Naive thymus-derived CD4-positive, alpha-beta T cell (primary cell): ENCODE measurements at regions not wholly inside any gene's neighbourhood (a gene's known extent, or its start where the extent isn't known, plus 50 kb on each side); places are given as distances from the start of the nearest gene placed in this dataset.
"Not testable (repeated sequence)": the region's sequence is repeated elsewhere in the genome, so short reads cannot be mapped to it uniquely, and the experiment has no call there.

Experiments
- ATAC-seq: fragments of 150-1000 bp; cut with Tn5 transposase; 2 replicates; pipeline ENCODE4 v1.10.0; 2021; ENCODE audit warnings: mild to moderate bottlenecking, moderate library complexity
- CTCF ChIA-PET: fragments of 350-600 bp; sonication (Branson Sonifier 250); formaldehyde crosslinking; loops from one replicate; lab custom pipeline; 2021; ENCODE audit warnings: antibody characterized with exemption; lab: Charles Lee
- POLR2A ChIA-PET: fragments of 350-600 bp; sonication (Branson Sonifier 250); formaldehyde crosslinking; loops from one replicate; lab custom pipeline; 2021; ENCODE audit warnings: antibody characterized with exemption, inconsistent platforms; lab: Charles Lee
- DNase-seq, 9 donors: peaks; one replicate each; pipeline versions ENCODE4 v3.0.0 to v3.0.0-alpha.2; 2020 to 2022; ENCODE audit warnings: mixed read lengths in 1 of 9
- H3K27ac ChIP-seq: one replicate; pipeline ENCODE4 v1.7.0; 2013; ENCODE audit warnings: mild to moderate bottlenecking, low read depth, low read length, moderate library complexity
- H3K27me3 ChIP-seq, 2 donors: one replicate each; pipeline ENCODE4 v1.7.0; 2013; ENCODE audit warnings: low read length in 2 of 2, mild to moderate bottlenecking in 2 of 2, moderate library complexity in 2 of 2; ENCODE audit not compliant: control insufficient read depth in 2 of 2, insufficient read depth in 2 of 2
- H3K36me3 ChIP-seq, 3 experiments: 1 replicate in 2 of 3; 2 replicates in 1 of 3; pipeline ENCODE4 v1.7.0; 2013; ENCODE audit warnings: low read length in 3 of 3, mild to moderate bottlenecking in 3 of 3, moderate library complexity in 1 of 3; ENCODE audit not compliant: insufficient read depth in 3 of 3, control insufficient read depth in 2 of 3
- H3K4me1 ChIP-seq, 2 donors: one replicate each; pipeline ENCODE4 v1.7.0; 2013; ENCODE audit warnings: low read length in 2 of 2, mild to moderate bottlenecking in 2 of 2, moderate library complexity in 1 of 2; ENCODE audit not compliant: control insufficient read depth in 2 of 2, insufficient read depth in 2 of 2
- H3K4me3 ChIP-seq: 2 replicates; pipeline ENCODE4 v1.7.0; 2013; ENCODE audit warnings: mild to moderate bottlenecking, low read length
- H3K9me3 ChIP-seq, 3 experiments: 1 replicate in 2 of 3; 2 replicates in 1 of 3; pipeline ENCODE4 v1.7.0; 2013; ENCODE audit warnings: low read length in 3 of 3; ENCODE audit not compliant: control insufficient read depth in 2 of 3
- H3K27ac Mint-ChIP-seq, 9 donors: one replicate each; pipeline ENCODE4 v1.8.0; 2020 to 2022; ENCODE audit warnings: mixed read lengths in 9 of 9, mild to moderate bottlenecking in 8 of 9, moderate library complexity in 5 of 9, inconsistent platforms in 2 of 9
- H3K27me3 Mint-ChIP-seq, 5 donors: one replicate each; pipeline ENCODE4 v1.8.0; 2021 to 2022; ENCODE audit warnings: mixed read lengths in 5 of 5, mild to moderate bottlenecking in 1 of 5
- H3K36me3 Mint-ChIP-seq, 5 donors: one replicate each; pipeline ENCODE4 v1.8.0; 2020 to 2022; ENCODE audit warnings: mixed read lengths in 5 of 5, mild to moderate bottlenecking in 3 of 5, inconsistent platforms in 1 of 5
- H3K4me1 Mint-ChIP-seq, 7 donors: one replicate each; pipeline ENCODE4 v1.8.0; 2020 to 2022; ENCODE audit warnings: mixed read lengths in 7 of 7, mild to moderate bottlenecking in 3 of 7, inconsistent platforms in 1 of 7
- H3K4me3 Mint-ChIP-seq, 10 donors: one replicate each; pipeline ENCODE4 v1.8.0; 2020 to 2022; ENCODE audit warnings: mild to moderate bottlenecking in 10 of 10, mixed read lengths in 10 of 10, moderate library complexity in 6 of 10, inconsistent platforms in 2 of 10
- H3K9me3 Mint-ChIP-seq, 11 donors: one replicate each; pipeline ENCODE4 v1.8.0; 2020 to 2022; ENCODE audit warnings: mixed read lengths in 11 of 11, mild to moderate bottlenecking in 4 of 11, inconsistent platforms in 1 of 11, moderate library complexity in 1 of 11
- intact Hi-C, 2 donors: fragments of 100-400 bp; cut with micrococcal nuclease; formaldehyde crosslinking; loops; one replicate each; pipeline ENCODE4 v1.15.1; 2023

DNA sequence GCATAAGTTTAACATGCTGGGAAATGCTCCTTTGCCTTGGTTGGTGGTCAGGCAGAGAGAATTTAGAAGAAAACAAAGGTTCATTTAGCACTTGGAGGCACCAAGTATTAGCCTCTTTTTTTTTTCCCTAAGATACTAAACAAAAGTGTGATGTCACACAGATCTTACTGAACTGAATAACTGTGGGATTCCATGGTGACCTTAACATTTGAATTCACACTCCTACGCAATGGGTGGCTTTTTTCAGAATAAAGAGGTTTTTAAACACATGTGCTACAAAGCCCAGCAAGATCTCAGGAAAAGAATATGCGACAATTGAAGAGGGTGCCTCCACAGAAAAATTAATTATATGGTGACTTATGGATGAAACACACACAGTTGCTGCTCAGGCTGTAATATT lies 133.4 kb upstream of the ABCB5 start:
- ATAC-seq: no peak
- Mint-ChIP-seq H3K27me3 (peaks cover 0 to 4% (median 0%) of the 10 kb centered on the region in 5 donors), H3K9me3 (peaks cover 0 to 14% (median 6%) of the 10 kb centered on the region in 11 donors), H3K36me3 (no peaks in the 10 kb centered on the region), H3K4me1 (no peaks in the 10 kb centered on the region), H3K27ac (no peak overlapping the region), H3K4me3 (no peak overlapping the region)
- Histone ChIP-seq H3K9me3 (peaks cover 0 to 4% (median 0%) of the 10 kb centered on the region in 3 experiments), H3K4me1 (no peaks in the 10 kb centered on the region), H3K27ac (no peak overlapping the region), H3K36me3 (no peaks in the 10 kb centered on the region), H3K27me3 (no peaks in the 10 kb centered on the region), H3K4me3 (no peak overlapping the region)
- intact Hi-C loops: no loop called here
- ChIA-PET CTCF (no interaction called here), POLR2A (no interaction called here)
- DNase-seq: no peak

GRCh38 chr7:20484356-20484755 lies 131.1 kb upstream of the ABCB5 start:
- intact Hi-C loops: no loop called here
- ATAC-seq: no peak
- Mint-ChIP-seq H3K4me3 (no peak overlapping the region), H3K27me3 (peaks cover 0 to 4% (median 0%) of the 10 kb centered on the region in 5 donors), H3K36me3 (no peaks in the 10 kb centered on the region), H3K27ac (no peak overlapping the region), H3K9me3 (peaks cover 0 to 36% (median 17%) of the 10 kb centered on the region in 11 donors), H3K4me1 (no peaks in the 10 kb centered on the region)
- Histone ChIP-seq H3K9me3 (peaks cover 0 to 17% (median 0%) of the 10 kb centered on the region in 3 experiments), H3K27ac (no peak overlapping the region), H3K4me3 (no peak overlapping the region), H3K27me3 (no peaks in the 10 kb centered on the region), H3K4me1 (no peaks in the 10 kb centered on the region), H3K36me3 (no peaks in the 10 kb centered on the region)
- ChIA-PET POLR2A (no interaction called here), CTCF (no interaction called here)
- no peak for DNase-seq

DNA sequence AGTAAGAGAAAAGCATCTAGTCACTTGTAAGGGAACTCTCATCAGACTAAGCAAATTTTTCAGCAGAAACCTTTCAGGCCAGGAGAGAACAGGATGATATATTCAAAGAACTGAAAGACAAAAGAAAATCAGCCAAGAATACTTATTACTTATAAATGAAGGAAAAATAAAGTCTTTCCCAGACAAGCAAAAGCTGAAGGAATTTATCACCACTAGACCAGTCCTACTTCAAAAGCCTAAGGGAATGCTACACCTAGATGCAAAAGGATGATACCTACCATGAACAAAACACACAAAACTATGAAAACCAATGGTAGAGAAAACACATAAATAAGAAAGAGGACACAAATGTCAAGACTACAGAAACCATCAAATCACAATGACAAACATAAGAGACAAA lies 126.6 kb upstream of the ABCB5 start:
- Mint-ChIP-seq H3K27me3 (no peaks in the 10 kb centered on the region), H3K4me1 (no peaks in the 10 kb centered on the region), H3K4me3 (no peak overlapping the region), H3K27ac (no peak overlapping the region), H3K9me3 (peaks cover 5 to 36% (median 19%) of the 10 kb centered on the region in 11 donors), H3K36me3 (no peaks in the 10 kb centered on the region)
- DNase-seq (no peak), ATAC-seq (no peak)
- POLR2A ChIA-PET: no interaction called here
- no peaks in the 10 kb centered on the region for H3K27me3 ChIP-seq
- CTCF ChIA-PET: no interaction called here
- no peak overlapping the region for H3K4me3 ChIP-seq
- intact Hi-C loops: no loop called here
- H3K27ac ChIP-seq: no peak overlapping the region
- H3K36me3 ChIP-seq: no peaks in the 10 kb centered on the region
- no peaks in the 10 kb centered on the region for H3K4me1 ChIP-seq
- peaks cover 0 to 17% (median 0%) of the 10 kb centered on the region in 3 experiments for H3K9me3 ChIP-seq

DNA sequence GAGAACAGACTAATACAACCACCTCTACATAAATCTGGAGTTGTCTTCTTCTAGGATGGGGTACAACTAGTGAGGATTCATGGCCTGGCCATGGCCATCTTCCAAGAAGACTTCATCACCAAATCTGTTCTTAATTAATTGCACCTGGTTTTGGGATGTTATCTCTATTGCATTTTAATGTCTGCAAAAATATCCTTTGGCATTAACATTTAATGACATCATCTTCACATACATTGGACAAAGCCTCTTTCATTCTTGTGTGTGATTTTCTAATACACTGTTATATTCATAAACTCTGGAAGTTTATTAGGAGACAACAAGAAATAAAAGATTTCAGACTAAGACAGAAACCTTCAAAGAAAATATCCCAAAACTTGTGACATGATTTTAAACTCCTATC lies 124.2 kb upstream of the ABCB5 start:
- DNase-seq: no peak
- H3K27me3 Mint-ChIP-seq: peaks cover 0 to 10% (median 4%) of the 10 kb centered on the region in 5 donors
- H3K4me3 ChIP-seq: no peak overlapping the region
- no peaks in the 10 kb centered on the region for H3K36me3 ChIP-seq
- no peak overlapping the region for H3K27ac ChIP-seq
- ChIA-PET CTCF (no interaction called here), POLR2A (no interaction called here)
- peaks cover 5 to 32% (median 21%) of the 10 kb centered on the region in 11 donors for H3K9me3 Mint-ChIP-seq
- H3K9me3 ChIP-seq: peaks cover 0 to 17% (median 0%) of the 10 kb centered on the region in 3 experiments
- H3K27me3 ChIP-seq: no peaks in the 10 kb centered on the region
- intact Hi-C loops: no loop called here
- no peaks in the 10 kb centered on the region for H3K4me1 Mint-ChIP-seq
- no peak overlapping the region for H3K4me3 Mint-ChIP-seq
- H3K36me3 Mint-ChIP-seq: no peaks in the 10 kb centered on the region
- H3K27ac Mint-ChIP-seq: no peak overlapping the region
- ATAC-seq: no peak
- no peaks in the 10 kb centered on the region for H3K4me1 ChIP-seq

DNA sequence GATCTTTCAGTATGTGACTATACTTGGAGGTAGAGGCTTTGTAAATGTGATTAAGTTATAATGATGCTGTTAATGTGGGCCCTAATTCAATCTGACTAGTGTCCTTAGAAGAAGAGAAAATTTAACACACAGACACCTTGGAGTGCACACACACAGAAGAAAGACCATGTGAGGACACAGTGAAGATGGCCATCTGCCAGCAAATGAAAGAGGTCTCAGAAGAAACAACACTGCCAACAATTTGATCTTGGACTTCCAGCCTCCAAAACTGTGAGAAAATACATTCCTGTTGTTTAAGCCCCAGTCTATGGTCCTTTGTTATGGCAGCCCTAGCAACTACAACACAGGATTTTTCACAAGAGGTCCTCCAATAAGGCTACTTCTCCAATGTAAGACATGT lies 120.9 kb upstream of the ABCB5 start:
- Mint-ChIP-seq H3K9me3 (peaks cover 9 to 31% (median 22%) of the 10 kb centered on the region in 11 donors), H3K4me1 (no peaks in the 10 kb centered on the region), H3K27ac (no peak overlapping the region), H3K36me3 (peaks cover 0 to 3% (median 0%) of the 10 kb centered on the region in 5 donors), H3K4me3 (no peak overlapping the region), H3K27me3 (peaks cover 0 to 10% (median 4%) of the 10 kb centered on the region in 5 donors)
- intact Hi-C loops: no loop called here
- Histone ChIP-seq H3K27me3 (no peaks in the 10 kb centered on the region), H3K9me3 (peaks cover 0 to 8% (median 0%) of the 10 kb centered on the region in 3 experiments), H3K27ac (no peak overlapping the region), H3K36me3 (no peaks in the 10 kb centered on the region), H3K4me3 (no peak overlapping the region), H3K4me1 (no peaks in the 10 kb centered on the region)
- ChIA-PET CTCF (no interaction called here), POLR2A (no interaction called here)
- ATAC-seq (no peak), DNase-seq (no peak)

DNA sequence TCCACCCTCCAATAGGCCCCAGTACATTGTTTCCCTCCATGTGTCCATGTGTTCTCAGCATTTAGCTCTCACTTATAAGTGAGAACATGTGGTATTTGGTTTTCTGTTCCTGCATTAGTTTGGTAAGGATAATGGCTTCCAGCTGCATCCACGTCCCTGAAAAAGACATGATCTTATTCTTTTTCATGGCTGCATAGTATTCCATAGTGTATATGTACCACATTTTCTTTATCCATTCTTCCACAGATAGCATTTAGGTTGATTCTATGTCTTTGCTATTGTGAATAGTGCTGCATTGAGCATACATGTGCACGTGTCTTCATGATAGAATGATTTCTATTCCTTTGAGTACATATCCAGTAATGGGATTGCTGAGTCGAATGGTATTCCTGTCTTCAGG lies 114.0 kb upstream of the ABCB5 start:
- H3K27ac Mint-ChIP-seq, ATAC-seq, H3K4me1 Mint-ChIP-seq, H3K36me3 Mint-ChIP-seq, H3K4me3 ChIP-seq, H3K27me3 ChIP-seq, H3K4me1 ChIP-seq, POLR2A ChIA-PET, H3K36me3 ChIP-seq, DNase-seq, H3K27ac ChIP-seq, H3K27me3 Mint-ChIP-seq, H3K9me3 ChIP-seq, H3K4me3 Mint-ChIP-seq, intact Hi-C loops: not testable (repeated sequence)
- CTCF ChIA-PET: interaction anchor here (0.7 kb wide), 1 partner anchor 34 kb away, joined by 4 read pairs; no protein-coding TSS in a partner anchor
- peaks cover 12 to 41% (median 23%) of the 10 kb centered on the region in 11 donors for H3K9me3 Mint-ChIP-seq

DNA sequence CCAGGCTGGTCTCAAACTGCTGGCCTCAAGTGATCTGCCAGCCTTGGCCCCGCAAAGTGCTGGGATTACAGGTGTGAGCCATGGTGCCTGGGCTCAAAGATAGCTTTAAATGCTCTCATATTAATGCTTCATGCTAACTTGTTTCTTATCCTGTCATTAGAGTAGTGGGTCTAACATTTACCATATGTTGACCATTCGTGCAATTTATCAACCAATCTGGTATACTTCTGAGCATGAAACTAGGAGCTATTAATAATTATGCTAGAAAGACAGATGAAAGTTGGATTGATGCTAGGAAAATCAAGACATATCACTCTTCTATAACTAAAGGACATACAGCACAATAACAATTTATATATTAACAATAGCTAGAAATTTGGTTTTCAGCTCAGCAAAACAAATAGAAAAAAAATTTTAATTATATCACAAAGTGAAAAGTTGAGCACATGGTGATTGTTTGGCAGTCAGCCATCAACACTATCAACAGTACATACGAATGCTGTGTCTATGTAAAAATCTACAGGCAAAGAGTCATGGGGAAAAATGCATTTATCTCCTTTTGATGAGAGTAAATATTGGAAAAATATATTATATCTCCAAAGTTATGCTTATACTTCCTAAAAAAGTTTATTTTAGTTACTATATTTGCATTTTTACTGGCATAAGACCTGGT lies 112.1 kb upstream of the ABCB5 start:
- ATAC-seq: no peak
- CTCF ChIA-PET: no interaction called here

More for the DNA sequence above, 112.1 kb upstream of the ABCB5 start:
- no peak for DNase-seq
- H3K4me1 ChIP-seq: no peaks in the 10 kb centered on the region
- no peaks in the 10 kb centered on the region for H3K27me3 ChIP-seq
- H3K9me3 ChIP-seq: no peaks in the 10 kb centered on the region
- peaks cover 0 to 3% (median 0%) of the 10 kb centered on the region in 5 donors for H3K36me3 Mint-ChIP-seq
- H3K27me3 Mint-ChIP-seq: no peaks in the 10 kb centered on the region
- no peak overlapping the region for H3K27ac Mint-ChIP-seq
- no peak overlapping the region for H3K4me3 Mint-ChIP-seq
- no peaks in the 10 kb centered on the region for H3K36me3 ChIP-seq
- no peak overlapping the region for H3K27ac ChIP-seq
- H3K4me3 ChIP-seq: no peak overlapping the region
- H3K4me1 Mint-ChIP-seq: peaks cover 0 to 4% (median 0%) of the 10 kb centered on the region in 7 donors
- POLR2A ChIA-PET: no interaction called here
- intact Hi-C loops: no loop called here
- peaks cover 9 to 28% (median 13%) of the 10 kb centered on the region in 11 donors for H3K9me3 Mint-ChIP-seq
